ENCODE measurements at regions not wholly inside any gene's neighbourhood (a gene's known extent, or its start where the extent isn't known, plus 50 kb on each side); places are given as distances from the start of the nearest gene placed in this dataset.

DNA sequence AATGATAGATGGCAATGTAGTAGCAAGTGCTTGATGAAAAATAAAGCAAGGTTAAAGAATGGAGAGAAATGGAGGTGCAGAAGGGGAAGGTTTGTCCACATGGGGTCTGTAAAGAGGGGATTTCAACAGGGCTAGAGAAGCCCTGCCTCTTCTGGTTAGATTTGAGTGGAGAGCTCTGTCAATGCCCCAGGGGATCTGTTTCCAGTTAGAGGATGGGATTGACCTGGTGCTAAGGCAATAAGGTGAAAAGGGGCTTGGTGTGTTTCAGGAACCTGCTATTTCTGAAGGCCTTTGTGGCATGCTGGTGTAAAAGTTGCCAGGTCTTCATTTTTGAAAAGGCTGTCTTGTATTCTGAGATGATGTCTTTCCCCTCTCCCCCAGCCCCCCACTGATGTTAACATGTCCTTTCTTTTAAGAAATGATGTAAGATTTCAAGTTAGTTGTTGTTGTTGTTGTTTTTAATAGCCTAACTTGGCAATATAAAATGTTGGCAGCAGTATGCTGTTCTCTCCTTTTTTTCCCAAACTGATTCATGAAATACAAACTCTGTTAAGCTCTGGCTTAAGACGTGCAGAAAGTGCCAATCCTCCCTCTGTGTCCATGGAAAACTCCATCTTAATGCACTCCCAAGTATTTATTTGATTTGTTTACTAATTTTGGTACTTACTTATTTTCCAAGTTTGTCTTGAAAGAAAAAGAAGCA lies 370.3 kb upstream of the ADGRL2 start:
- Histone ChIP-seq H3K4me2 (ENCODE audit: low read depth, low read length) (no peak overlapping the region), H3K36me3 (replicated peaks in 1 of 2; ENCODE audit: control insufficient read depth in 1 of 2, insufficient read depth in 2 of 2, low read length in 2 of 2) (no peaks in the 10 kb centered on the region), H3K9me3 (ENCODE audit: low read length) (peaks cover 39% of the 10 kb centered on the region), H3K79me2 (ENCODE audit: insufficient read depth, low read length) (no peaks in the 10 kb centered on the region), H3K27ac (ENCODE audit: extremely low read length, insufficient read depth, low read length) (no peak overlapping the region), H2AFZ (ENCODE audit: low read length) (no peak overlapping the region), H3K4me1 (ENCODE audit: insufficient read depth, low read length) (no peaks in the 10 kb centered on the region), H4K20me1 (ENCODE audit: insufficient read depth, low read length) (no peaks in the 10 kb centered on the region), H3K4me3 (replicated peaks in 1 of 3; ENCODE audit: insufficient read depth in 1 of 3, low read depth in 2 of 3, low read length in 3 of 3) (no peak overlapping the region), H3K9ac (ENCODE audit: insufficient read depth, low read depth, low read length) (no peak overlapping the region), H3K27me3 (ENCODE audit: control insufficient read depth in 1 of 2, insufficient read depth in 2 of 2, low read length in 2 of 2) (no peaks in the 10 kb centered on the region)
- in situ Hi-C loops (cut with HindIII; ENCODE audit: extremely low pct_ligation_motif_present, low pct_unique_long_range_greater_than_20kb) (no loop called here), intact Hi-C loops (cut with micrococcal nuclease; ENCODE audit: unreplicated experiment) (no loop called here)
- ATAC-seq (no peak), FAIRE-seq (no peak), DNase-seq (ENCODE audit: low spot score) (no peak)
- POLR2A ChIA-PET = no interaction called here
- BruUV-seq (replicated peaks) = no TSS peak
- TF ChIP-seq ZNF737 (CRISPR knock-in tag; IDR thresholded peaks at IDR 0.05; ENCODE audit: borderline replicate concordance) = no peak
- TF ChIP-seq ZSCAN12 (CRISPR knock-in tag; IDR thresholded peaks at IDR 0.05) = no peak
- TF ChIP-seq ZNF224 (CRISPR knock-in tag; IDR thresholded peaks at IDR 0.05) = no peak
- TF ChIP-seq, protein P1, sequence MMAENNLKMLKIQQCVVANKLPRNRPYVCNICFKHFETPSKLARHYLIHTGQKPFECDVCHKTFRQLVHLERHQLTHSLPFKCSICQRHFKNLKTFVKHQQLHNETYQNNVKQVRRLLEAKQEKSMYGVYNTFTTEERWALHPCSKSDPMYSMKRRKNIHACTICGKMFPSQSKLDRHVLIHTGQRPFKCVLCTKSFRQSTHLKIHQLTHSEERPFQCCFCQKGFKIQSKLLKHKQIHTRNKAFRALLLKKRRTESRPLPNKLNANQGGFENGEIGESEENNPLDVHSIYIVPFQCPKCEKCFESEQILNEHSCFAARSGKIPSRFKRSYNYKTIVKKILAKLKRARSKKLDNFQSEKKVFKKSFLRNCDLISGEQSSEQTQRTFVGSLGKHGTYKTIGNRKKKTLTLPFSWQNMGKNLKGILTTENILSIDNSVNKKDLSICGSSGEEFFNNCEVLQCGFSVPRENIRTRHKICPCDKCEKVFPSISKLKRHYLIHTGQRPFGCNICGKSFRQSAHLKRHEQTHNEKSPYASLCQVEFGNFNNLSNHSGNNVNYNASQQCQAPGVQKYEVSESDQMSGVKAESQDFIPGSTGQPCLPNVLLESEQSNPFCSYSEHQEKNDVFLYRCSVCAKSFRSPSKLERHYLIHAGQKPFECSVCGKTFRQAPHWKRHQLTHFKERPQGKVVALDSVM (CRISPR knock-in tag; IDR thresholded peaks at IDR 0.05) = no peak
- CTCF ChIA-PET (ENCODE audit: low intra/inter-chr PET ratio, low total read pairs) = no interaction called here
- 0% methylated on average over 1 of the region's 1 CpG for WGBS (ENCODE audit: low lambda C conversion rate)

DNA sequence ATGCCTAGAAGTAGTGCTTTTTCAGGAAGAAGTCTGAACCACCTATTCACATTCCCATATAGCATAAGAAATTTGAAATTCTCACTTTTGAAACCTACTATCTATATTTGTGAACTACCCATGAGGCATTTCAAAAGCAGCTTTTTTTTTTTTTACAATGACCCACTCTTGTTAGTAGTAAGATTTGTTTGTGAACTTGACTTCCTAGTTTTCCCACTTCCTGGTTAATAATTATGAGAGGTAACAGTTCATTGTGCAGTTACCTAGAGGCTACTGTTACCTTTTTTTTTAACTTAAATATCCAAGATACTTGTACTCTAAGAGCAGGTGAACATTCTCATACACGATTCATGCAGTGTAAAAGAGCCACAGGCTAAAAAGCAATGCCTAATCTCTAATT lies 371.7 kb upstream of the ADGRL2 start:
- H2AFZ ChIP-seq (ENCODE audit: low read length) = no peak overlapping the region
- CTCF ChIA-PET (ENCODE audit: low intra/inter-chr PET ratio, low total read pairs) = no interaction called here
- H3K9ac ChIP-seq (ENCODE audit: insufficient read depth, low read depth, low read length) = no peak overlapping the region
- TF ChIP-seq ZSCAN31 (CRISPR knock-in tag; IDR thresholded peaks at IDR 0.05; ENCODE audit: low read depth) (no peak), ZNF333 (CRISPR knock-in tag; IDR thresholded peaks at IDR 0.05; ENCODE audit: borderline replicate concordance) (no peak), ZNF34 (CRISPR knock-in tag; IDR thresholded peaks at IDR 0.05; ENCODE audit: borderline replicate concordance) (no peak)
- TF ChIP-seq, protein P2, sequence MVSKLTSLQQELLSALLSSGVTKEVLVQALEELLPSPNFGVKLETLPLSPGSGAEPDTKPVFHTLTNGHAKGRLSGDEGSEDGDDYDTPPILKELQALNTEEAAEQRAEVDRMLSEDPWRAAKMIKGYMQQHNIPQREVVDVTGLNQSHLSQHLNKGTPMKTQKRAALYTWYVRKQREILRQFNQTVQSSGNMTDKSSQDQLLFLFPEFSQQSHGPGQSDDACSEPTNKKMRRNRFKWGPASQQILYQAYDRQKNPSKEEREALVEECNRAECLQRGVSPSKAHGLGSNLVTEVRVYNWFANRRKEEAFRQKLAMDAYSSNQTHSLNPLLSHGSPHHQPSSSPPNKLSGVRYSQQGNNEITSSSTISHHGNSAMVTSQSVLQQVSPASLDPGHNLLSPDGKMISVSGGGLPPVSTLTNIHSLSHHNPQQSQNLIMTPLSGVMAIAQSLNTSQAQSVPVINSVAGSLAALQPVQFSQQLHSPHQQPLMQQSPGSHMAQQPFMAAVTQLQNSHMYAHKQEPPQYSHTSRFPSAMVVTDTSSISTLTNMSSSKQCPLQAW (CRISPR knock-in tag; IDR thresholded peaks at IDR 0.05) = no peak
- TF ChIP-seq, protein P3, sequence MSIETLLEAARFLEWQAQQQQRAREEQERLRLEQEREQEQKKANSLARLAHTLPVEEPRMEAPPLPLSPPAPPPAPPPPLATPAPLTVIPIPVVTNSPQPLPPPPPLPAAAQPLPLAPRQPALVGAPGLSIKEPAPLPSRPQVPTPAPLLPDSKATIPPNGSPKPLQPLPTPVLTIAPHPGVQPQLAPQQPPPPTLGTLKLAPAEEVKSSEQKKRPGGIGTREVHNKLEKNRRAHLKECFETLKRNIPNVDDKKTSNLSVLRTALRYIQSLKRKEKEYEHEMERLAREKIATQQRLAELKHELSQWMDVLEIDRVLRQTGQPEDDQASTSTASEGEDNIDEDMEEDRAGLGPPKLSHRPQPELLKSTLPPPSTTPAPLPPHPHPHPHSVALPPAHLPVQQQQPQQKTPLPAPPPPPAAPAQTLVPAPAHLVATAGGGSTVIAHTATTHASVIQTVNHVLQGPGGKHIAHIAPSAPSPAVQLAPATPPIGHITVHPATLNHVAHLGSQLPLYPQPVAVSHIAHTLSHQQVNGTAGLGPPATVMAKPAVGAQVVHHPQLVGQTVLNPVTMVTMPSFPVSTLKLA (IDR thresholded peaks at IDR 0.05) = no peak
- TF ChIP-seq, protein P4, sequence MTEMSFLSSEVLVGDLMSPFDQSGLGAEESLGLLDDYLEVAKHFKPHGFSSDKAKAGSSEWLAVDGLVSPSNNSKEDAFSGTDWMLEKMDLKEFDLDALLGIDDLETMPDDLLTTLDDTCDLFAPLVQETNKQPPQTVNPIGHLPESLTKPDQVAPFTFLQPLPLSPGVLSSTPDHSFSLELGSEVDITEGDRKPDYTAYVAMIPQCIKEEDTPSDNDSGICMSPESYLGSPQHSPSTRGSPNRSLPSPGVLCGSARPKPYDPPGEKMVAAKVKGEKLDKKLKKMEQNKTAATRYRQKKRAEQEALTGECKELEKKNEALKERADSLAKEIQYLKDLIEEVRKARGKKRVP (CRISPR knock-in tag; IDR thresholded peaks at IDR 0.05) = no peak

More for the DNA sequence above, 371.7 kb upstream of the ADGRL2 start:
- 6% methylated on average over 1 of the region's 1 CpG for WGBS (ENCODE audit: low lambda C conversion rate)
- no peaks in the 10 kb centered on the region for H3K36me3 ChIP-seq (replicated peaks in 1 of 2; ENCODE audit: control insufficient read depth in 1 of 2, insufficient read depth in 2 of 2, low read length in 2 of 2)
- ATAC-seq (no peak), DNase-seq (ENCODE audit: low spot score) (no peak), FAIRE-seq (no peak)
- intact Hi-C loops (cut with micrococcal nuclease; ENCODE audit: unreplicated experiment) (no loop called here), in situ Hi-C loops (cut with HindIII; ENCODE audit: extremely low pct_ligation_motif_present, low pct_unique_long_range_greater_than_20kb) (no loop called here)
- H3K27me3 ChIP-seq (ENCODE audit: control insufficient read depth in 1 of 2, insufficient read depth in 2 of 2, low read length in 2 of 2) = no peaks in the 10 kb centered on the region
- no peaks in the 10 kb centered on the region for H4K20me1 ChIP-seq (ENCODE audit: insufficient read depth, low read length)
- no peak overlapping the region for H3K4me2 ChIP-seq (ENCODE audit: low read depth, low read length)
- POLR2A ChIA-PET = no interaction called here
- H3K79me2 ChIP-seq (ENCODE audit: insufficient read depth, low read length) = no peaks in the 10 kb centered on the region
- no peaks in the 10 kb centered on the region for H3K4me1 ChIP-seq (ENCODE audit: insufficient read depth, low read length)
- H3K9me3 ChIP-seq (ENCODE audit: low read length) = peaks cover 46% of the 10 kb centered on the region
- H3K4me3 ChIP-seq (replicated peaks in 1 of 3; ENCODE audit: insufficient read depth in 1 of 3, low read depth in 2 of 3, low read length in 3 of 3) = no peak overlapping the region
- no TSS peak for BruUV-seq (replicated peaks)
- H3K27ac ChIP-seq (ENCODE audit: extremely low read length, insufficient read depth, low read length) = no peak overlapping the region

Data from HepG2 (cell line).